ENCODE measurements at regions not wholly inside any gene's neighbourhood (a gene's known extent, or its start where the extent isn't known, plus 50 kb on each side); places are given as distances from the start of the nearest gene placed in this dataset.
A peak's percentile ranks its signal among the peaks of the same experiment; 100 is the strongest.

DNA sequence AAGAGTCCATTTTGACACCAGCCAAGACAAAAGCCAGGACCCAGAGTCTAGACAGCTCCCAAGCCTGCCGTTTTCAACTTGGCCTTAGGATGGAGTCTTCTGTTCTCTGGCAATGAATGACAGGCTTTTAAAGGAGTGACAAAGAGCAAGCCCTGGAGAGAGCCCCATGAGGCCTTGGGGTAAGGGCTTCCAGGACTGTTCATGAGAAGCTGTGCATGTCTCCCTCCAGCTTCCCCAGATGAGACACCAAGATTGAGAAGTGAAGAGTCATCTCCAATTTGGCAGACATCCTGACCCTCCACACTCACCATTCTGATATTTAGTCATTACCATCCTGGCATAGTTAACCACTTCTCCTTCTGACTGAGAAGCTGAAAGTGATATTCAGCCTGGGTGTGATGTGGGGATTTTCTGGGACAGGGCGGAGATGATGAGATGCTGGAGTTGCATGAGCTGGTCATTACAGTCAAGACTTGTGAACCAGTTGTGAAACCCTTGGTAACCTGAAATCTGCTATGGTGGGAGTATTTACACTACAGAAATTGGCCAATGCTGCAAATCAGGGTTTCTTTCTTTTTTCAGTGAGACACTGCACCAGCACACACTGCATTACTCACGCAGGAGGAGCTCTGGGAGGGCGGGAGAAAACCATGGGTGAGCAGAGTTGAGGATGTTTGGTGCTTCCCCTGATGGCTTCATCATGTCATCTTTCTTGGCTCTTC lies 77.8 kb downstream of the VCPKMT start:
- peak; percentile 71 for DNase-seq (ENCODE audit: low spot score)

DNA sequence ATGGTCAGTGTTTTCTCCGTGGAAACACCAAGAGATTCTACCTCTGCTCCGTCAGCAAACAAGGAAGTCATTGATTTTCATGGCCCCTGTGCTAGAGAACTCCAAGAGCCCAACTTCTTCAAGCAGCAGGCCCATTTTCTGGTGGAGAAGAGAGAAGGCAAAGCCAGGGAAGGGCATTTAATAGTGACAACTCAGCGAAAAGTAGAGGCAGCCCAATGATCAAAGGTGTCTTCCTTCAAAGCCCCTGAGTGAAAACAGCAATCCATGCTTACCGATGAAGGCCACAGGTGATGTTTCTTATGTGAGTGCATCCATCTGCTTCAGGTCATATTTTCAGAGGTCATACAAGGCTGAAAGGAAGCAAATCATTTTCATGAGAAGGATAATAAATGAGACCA lies 77.3 kb downstream of the VCPKMT start:
- DNase-seq (ENCODE audit: low spot score), result no peak

DNA sequence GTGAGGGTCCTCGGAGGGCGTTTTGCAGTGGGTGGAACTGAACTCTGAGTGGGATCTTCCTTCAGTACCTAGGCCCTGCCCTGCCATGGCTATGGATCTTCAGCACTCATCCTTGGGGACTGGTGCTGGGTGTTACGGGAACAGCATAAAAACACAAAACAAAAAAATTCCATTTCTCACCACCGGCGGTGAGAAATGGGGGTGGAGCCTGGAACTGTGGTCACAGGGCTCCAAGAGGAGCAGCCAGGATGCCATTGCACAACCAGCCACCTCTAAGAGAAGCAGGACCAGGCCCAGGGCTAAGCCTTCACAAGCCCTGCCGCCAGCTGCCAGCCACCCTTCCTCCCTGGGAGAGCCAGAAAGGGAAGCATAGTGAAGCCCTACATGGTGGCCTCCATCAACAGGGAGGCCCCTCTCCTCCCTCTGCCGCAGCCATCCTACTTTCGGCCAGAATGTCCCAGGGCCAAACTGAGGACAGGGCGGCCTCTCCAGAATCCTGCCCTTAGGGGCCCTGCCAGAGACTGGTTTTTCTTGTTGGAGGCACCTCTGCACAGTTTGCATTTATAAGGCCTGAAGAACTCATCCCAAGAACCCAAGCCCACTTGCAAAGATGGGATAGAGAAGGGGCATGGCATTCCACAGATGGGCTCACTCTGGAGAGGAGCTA lies 76.5 kb downstream of the VCPKMT start:
- no peak for DNase-seq (ENCODE audit: low spot score)

- no peak for DNase-seq (ENCODE audit: low spot score)
These were observed 76.0 kb downstream of the VCPKMT start for GRCh38 chr14:50040401-50040775.

GRCh38 chr14:50040895-50041465 lies 75.4 kb downstream of the VCPKMT start:
- DNase-seq (ENCODE audit: low spot score), result peak; percentile 60

DNA sequence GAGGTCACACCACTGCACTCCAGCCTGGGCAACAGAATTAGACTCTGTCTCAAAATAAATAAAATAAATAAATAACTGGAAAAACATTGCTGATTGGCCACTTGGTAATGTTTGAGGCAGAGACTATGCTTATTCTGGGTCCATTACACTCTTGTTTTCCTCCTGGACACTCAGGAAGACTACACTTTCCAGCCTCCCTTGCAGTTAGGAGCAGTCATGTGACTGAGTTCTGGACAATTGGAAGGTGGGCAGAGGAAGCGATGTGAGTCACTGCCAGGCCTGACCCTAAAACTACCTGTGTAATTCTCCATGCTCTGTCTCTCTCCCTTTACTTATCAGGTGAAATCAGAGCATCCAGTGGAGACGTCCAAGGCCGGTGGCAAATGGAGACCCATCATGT lies 74.4 kb downstream of the VCPKMT start:
- DNase-seq (ENCODE audit: low spot score), result no peak

- DNase-seq (ENCODE audit: low spot score), result no peak
These were observed 72.2 kb downstream of the VCPKMT start for GRCh38 chr14:50044042-50044651.

DNA sequence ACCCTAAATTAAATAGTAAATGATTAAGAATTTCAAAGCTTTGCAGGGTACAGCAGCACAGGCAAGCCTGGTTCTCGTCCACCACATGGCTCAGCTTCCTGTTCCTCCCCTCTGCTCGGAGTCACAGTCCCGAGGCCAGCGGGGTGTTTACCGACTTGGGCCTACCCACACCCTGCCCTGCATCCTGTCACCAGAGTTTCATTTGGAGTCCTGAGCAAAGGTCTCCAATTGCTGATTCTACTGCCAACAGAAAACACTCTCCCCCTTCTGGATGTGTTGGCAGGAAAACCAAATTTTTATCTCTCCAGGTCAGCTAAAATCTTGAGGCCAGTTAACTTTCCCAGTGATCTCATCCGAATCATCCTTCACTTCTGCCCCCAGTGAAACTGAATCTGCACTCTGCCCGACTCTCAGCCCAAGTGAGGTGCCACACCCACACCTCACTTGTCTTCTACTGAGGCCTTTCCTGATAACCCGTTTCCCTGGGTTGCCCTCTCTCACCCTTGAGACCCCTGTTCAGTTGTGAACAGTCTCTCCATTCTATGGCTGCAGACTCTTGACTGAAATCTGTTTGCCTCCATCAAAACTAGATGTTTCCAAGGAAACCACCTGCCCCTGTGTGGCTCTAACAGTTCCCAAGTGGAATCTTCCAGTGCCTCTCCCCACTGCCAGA lies 71.2 kb downstream of the VCPKMT start:
- no peak for DNase-seq (ENCODE audit: low spot score)

DNA sequence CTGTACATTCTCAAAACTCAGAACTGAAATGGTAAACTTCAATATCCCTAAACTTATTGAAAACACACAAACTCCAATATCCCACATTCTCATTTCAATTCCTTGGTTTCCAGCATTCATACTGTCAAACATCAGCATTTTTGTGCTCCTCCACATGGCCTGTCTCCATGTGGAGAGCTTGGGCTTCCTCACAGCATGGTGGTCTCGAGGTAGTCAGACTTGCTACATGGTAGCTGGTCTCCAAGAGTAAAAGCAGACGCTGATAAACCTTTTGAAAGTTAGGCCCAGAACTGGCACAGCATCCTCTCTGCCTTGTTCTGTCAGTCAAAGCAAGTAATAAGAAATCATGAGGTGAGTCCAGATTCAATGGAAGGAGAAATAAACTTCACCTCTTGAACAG lies 70.5 kb downstream of the VCPKMT start:
- DNase-seq (ENCODE audit: low spot score), result no peak

DNA sequence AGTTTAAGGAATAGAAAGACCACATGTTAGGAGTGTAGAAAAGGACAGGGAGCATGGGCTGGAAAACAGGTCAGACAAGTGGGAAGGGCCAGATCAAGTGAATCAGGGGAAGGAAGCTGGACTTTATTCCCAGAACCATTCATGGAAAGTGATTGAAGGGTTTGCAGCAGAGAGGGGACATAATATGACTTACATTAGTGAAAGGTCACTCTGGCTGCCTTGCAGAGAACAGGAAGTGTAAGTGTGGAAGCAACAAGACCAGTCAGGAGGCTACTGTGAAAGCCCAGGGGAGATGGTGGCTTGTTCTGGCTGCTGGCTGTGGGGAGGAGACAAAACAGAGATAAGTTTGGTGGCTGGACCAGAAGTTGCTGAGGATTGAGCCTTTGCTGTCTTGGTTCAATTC lies 69.1 kb downstream of the VCPKMT start:
- DNase-seq (ENCODE audit: low spot score), result no peak

DNA sequence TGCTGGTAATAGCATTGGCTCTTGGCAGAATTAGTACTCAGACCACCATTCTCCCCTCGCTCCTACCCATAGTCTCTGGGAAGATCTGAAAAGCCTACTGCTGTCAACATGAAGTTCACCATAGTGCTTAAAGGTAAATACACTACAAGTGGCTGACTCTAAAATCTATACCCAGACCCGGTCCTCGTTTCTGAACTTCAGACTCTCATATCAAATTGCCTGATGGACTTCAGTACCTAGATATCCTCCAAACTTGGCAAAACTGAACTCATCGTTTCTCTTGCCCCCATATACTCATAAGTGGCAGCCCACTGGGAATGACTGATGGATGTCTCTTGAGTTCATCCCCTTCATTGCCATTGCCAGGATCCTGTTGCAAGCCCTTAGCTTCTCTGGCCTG lies 67.3 kb downstream of the VCPKMT start:
- DNase-seq (ENCODE audit: low spot score), result no peak

DNA sequence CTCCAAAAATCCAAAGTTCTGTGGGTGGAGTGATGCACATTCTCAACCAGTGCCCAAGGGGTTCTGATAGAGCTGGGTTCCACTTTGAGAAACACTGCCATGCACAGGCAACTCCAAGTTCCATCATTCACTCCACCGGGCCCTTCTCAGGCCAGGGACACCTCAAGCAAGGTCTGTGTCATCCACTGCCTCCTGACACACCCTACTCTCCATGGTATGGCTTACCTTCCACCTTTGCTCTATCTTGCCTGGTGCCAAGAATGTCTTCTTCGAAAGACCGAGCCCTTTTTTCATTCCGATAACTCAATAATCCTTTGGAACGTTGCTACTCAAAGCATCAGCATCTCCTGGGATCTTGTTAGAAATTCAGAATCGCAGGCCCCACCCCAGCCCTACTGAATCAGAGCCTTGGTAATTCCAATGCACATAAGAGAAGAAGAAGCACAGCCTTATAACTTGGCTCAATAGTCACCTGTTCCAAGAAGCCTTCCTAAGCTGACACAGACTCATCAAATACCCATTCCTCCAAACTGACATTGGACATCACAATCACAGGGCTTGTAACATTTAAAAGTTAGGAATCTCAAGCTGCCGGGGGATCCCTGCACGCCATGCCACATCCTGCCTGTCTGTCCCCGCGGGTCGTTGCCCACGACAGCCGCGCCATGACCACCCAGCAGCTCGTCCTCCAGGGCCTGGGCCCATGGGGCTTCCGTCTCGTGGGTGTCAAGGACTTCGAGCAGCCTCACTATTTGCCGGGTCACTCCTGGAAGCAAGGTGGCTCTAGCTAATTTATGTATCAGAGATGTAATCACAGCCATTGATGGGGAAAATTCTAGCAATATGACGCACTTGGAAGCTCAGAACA lies 66.4 kb downstream of the VCPKMT start:
- DNase-seq (ENCODE audit: low spot score), result no peak

DNA sequence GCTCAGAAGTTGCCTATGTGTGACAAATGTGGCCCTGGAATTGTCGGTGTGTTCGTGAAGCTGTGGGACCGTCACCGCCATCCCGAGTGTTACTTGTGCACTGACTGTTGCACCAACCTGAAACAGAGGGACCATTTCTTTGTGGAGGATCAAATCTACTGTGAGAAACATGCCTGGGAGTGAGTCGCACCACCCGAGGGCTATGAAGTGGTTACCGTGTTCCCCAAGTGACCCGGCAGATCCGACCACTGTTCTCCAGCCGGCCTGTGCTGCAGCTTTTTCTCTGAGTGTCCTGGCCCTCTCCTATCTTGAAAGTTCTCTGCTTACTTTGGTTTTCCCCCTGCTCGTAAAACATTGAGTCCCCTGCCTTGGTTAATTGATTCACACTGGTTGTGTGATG lies 65.3 kb downstream of the VCPKMT start:
- no peak for DNase-seq (ENCODE audit: low spot score)

DNA sequence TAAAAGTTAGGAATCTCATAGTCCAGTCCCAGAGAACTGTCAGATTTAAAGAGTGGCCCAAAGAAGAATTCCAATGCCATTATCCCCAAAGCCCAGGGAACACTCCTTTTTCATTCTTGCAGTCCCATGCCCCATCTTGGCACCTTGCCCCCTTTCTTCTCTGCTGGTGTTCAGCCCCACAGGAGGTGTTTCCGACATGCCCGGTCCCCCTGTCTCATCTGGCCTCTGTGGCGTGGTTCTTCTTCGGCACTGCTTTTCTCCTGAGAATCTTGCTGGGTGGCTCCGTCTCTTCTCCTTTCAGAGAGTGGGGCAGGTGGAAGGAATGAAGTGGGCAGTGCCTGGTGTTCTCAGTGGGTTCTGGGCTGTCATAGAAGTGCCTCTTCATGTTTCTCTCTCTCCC lies 64.7 kb downstream of the VCPKMT start:
- no peak for DNase-seq (ENCODE audit: low spot score)

DNA sequence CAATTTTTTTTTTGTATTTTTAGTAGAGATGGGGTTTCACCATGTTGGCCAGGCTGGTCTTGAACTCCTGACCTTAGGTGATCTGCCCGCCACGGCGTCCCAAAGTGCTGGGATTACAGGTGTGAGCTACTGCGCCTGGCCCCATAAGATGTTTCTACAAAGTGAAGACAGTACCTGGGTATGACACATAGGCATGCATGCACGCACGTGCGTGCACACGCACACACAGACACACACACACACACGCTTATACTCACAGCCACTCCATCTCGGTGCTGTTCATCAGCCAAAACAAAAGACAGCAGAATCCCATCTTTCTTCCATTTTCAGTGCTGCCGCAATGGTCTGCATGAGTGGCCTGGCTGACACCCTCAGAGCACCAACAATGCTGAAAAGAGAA lies 63.9 kb downstream of the VCPKMT start:
- DNase-seq (ENCODE audit: low spot score), result no peak

DNA sequence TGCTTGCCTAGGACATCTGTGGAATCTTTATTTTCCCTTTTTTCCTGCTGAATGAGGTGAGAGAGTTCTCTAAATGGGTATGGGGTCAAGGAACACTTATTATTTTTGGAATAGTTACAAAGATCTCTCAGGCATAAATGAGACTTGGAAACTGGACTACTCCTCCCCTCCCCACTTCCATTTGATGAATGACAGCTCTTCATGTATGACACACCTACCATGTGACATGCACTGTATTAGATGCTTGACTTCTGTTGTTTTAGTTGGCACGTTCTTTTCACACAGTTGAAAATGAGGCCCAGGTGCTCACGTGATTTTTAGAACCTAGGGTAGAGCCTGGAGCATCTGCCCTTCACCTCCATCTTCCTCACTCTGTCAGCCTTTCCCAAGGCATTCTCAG lies 62.4 kb downstream of the VCPKMT start:
- no peak for DNase-seq (ENCODE audit: low spot score)

GRCh38 chr14:50055461-50056228 lies 60.7 kb downstream of the VCPKMT start:
- no peak for DNase-seq (ENCODE audit: low spot score)

- DNase-seq (ENCODE audit: low spot score), result no peak
These were observed 59.9 kb downstream of the VCPKMT start for GRCh38 chr14:50056435-50056834.

DNA sequence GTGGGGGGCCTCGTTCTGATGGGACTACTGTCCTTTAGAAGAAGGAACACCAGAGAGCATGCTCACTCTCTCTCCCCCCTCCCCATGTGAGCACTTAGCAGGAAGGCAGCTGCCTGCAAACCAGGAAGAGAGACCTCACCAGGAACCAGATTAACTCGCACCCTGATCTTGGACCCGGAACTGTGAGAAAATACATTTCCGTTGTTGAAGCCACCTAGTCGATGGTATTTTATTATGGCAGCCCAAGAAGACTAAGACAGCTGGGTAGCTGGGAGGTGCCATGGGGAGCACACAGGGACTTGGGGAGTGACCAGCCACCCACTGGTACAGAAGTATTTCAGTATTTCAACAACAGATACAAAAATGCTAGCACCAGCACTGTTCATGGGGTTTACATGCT lies 59.0 kb downstream of the VCPKMT start:
- DNase-seq (ENCODE audit: low spot score), result no peak

DNA sequence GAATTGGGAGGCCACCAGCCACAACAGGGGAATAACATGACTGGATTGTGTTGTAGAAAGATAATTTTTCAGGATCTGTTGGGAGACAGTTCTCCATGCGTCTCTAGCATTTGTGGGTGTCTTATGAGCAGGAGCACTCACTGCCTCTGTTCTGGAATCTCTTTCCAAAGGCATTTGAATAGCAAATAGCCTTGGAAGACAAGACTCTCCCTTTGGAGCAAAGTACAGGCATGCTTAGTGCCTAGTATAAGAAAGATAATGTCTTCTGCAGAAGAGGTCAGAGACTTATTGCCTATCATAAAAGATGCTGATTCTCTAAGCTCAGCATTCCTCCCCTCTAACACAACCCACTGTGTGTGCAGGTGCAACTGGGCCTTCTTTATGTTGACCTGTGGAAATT lies 58.3 kb downstream of the VCPKMT start:
- no peak for DNase-seq (ENCODE audit: low spot score)

All from pons (tissue), 1 donor.